Neural progenitor cell (in vitro differentiated cells): ENCODE measurements at regions not wholly inside any gene's neighbourhood (a gene's known extent, or its start where the extent isn't known, plus 50 kb on each side); places are given as distances from the start of the nearest gene placed in this dataset.

ENCODE experiments used
- DNase-seq: peaks from one replicate; pipeline ENCODE4 v3.0.0-alpha.2; 2016; ENCODE audit warnings: low spot score
- H2AFZ ChIP-seq: fragments of 200-600 bp; sonication (generic); replicated peaks from 2 replicates; pipeline ENCODE4 v1.6.1; 2016; ENCODE audit warnings: antibody characterized with exemption
- H3F3A ChIP-seq: fragments of 200-600 bp; sonication (generic); 2 replicates; pipeline ENCODE4 v1.6.1; 2016; ENCODE audit warnings: antibody characterized with exemption, low read depth
- H3K27ac ChIP-seq: fragments of 200-600 bp; sonication (generic); 2 replicates; pipeline ENCODE4 v1.5.1; 2016; ENCODE audit warnings: mild to moderate bottlenecking
- H3K27me3 ChIP-seq: fragments of 200-600 bp; sonication (generic); 2 replicates; pipeline ENCODE4 v1.6.1; 2016; ENCODE audit warnings: mild to moderate bottlenecking, moderate library complexity
- H3K36me3 ChIP-seq: fragments of 200-600 bp; sonication (generic); 2 replicates; pipeline ENCODE4 v1.5.1; 2016
- H3K4me1 ChIP-seq: fragments of 200-600 bp; sonication (generic); 2 replicates; pipeline ENCODE4 v1.6.1; 2016; ENCODE audit warnings: mixed run types
- H3K4me2 ChIP-seq: fragments of 200-600 bp; sonication (generic); 2 replicates; pipeline ENCODE4 v1.6.1; 2016
- H3K4me3 ChIP-seq: fragments of 200-600 bp; sonication (generic); 2 replicates; pipeline ENCODE4 v1.5.1; 2016
- H3K79me2 ChIP-seq: fragments of 200-600 bp; sonication (generic); 2 replicates; pipeline ENCODE4 v1.6.1; 2016; ENCODE audit warnings: low read depth
- H3K9ac ChIP-seq: fragments of 200-600 bp; sonication (generic); 2 replicates; pipeline ENCODE4 v1.6.1; 2016
- H3K9me3 ChIP-seq: fragments of 200-600 bp; sonication (generic); 2 replicates; pipeline ENCODE4 v1.5.1; 2016; ENCODE audit warnings: low read depth
- H4K20me1 ChIP-seq: fragments of 200-600 bp; sonication (generic); 2 replicates; pipeline ENCODE4 v1.6.1; 2016; ENCODE audit warnings: low read depth
- H3K27ac Mint-ChIP-seq: 3 replicates; pipeline ENCODE4 v1.8.0; 2021; ENCODE audit warnings: mixed read lengths
- H3K27me3 Mint-ChIP-seq: 2 replicates; pipeline ENCODE4 v1.8.0; 2022; ENCODE audit warnings: low read depth, mild to moderate bottlenecking, inconsistent platforms, moderate library complexity, mixed read lengths; ENCODE audit not compliant: insufficient read depth
- H3K36me3 Mint-ChIP-seq: 3 replicates; pipeline ENCODE4 v1.8.0; 2021; ENCODE audit warnings: mixed read lengths
- H3K4me1 Mint-ChIP-seq: 3 replicates; pipeline ENCODE4 v1.8.0; 2021; ENCODE audit warnings: mixed read lengths
- H3K4me3 Mint-ChIP-seq: 3 replicates; pipeline ENCODE4 v1.8.0; 2021; ENCODE audit warnings: mild to moderate bottlenecking, moderate library complexity, mixed read lengths
- H3K9me3 Mint-ChIP-seq: 3 replicates; pipeline ENCODE4 v1.8.0; 2020; ENCODE audit warnings: mixed read lengths
- EZH2 ChIP-seq: fragments of 200-600 bp; sonication (generic); IDR thresholded peaks from 2 replicates; pipeline ENCODE4 v1.6.1; 2017; ENCODE audit warnings: antibody characterized with exemption, mild to moderate bottlenecking, moderate library complexity
- EZH2phosphoT487 ChIP-seq: fragments of 200-600 bp; sonication (generic); IDR thresholded peaks from 2 replicates; pipeline ENCODE4 v1.6.1; 2017; ENCODE audit warnings: antibody characterized with exemption
- TF ChIP-seq, protein P1 (sequence below): fragments of 200-600 bp; sonication (generic); IDR thresholded peaks from 2 replicates; pipeline ENCODE4 v1.5.1; 2017; ENCODE audit warnings: antibody characterized with exemption, mild to moderate bottlenecking

GRCh38 chr20:22063753-22064152, 358.3 kb downstream of the PAX1 start:
- no peaks in the 10 kb centered on the region for H3K36me3 Mint-ChIP-seq
- Histone ChIP-seq H3K27ac (no peak overlapping the region), H3K9me3 (no peaks in the 10 kb centered on the region), H3K4me2 (no peak overlapping the region), H3K36me3 (no peaks in the 10 kb centered on the region), H3K9ac (no peak overlapping the region), H3K79me2 (no peaks in the 10 kb centered on the region), H4K20me1 (no peaks in the 10 kb centered on the region), H3K4me1 (no peaks in the 10 kb centered on the region), H3K27me3 (no peaks in the 10 kb centered on the region), H3F3A (no peaks in the 10 kb centered on the region), H3K4me3 (no peak overlapping the region), H2AFZ (no peak overlapping the region)
- H3K9me3 Mint-ChIP-seq, result no peaks in the 10 kb centered on the region
- TF ChIP-seq EZH2phosphoT487 (no peak), EZH2 (no peak)
- TF ChIP-seq, protein P1, sequence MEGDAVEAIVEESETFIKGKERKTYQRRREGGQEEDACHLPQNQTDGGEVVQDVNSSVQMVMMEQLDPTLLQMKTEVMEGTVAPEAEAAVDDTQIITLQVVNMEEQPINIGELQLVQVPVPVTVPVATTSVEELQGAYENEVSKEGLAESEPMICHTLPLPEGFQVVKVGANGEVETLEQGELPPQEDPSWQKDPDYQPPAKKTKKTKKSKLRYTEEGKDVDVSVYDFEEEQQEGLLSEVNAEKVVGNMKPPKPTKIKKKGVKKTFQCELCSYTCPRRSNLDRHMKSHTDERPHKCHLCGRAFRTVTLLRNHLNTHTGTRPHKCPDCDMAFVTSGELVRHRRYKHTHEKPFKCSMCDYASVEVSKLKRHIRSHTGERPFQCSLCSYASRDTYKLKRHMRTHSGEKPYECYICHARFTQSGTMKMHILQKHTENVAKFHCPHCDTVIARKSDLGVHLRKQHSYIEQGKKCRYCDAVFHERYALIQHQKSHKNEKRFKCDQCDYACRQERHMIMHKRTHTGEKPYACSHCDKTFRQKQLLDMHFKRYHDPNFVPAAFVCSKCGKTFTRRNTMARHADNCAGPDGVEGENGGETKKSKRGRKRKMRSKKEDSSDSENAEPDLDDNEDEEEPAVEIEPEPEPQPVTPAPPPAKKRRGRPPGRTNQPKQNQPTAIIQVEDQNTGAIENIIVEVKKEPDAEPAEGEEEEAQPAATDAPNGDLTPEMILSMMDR, result no peak
- H3K4me3 Mint-ChIP-seq, result no peak overlapping the region
- H3K27me3 Mint-ChIP-seq, result no peaks in the 10 kb centered on the region
- H3K27ac Mint-ChIP-seq, result no peak overlapping the region
- DNase-seq, result no peak
- peaks cover 18% of the 10 kb centered on the region for H3K4me1 Mint-ChIP-seq

GRCh38 chr20:22062874-22063273, 357.4 kb downstream of the PAX1 start:
- no peak overlapping the region for H3K4me2 ChIP-seq
- TF ChIP-seq, protein P1, result no peak
- TF ChIP-seq EZH2 (no peak), EZH2phosphoT487 (no peak)
- no peaks in the 10 kb centered on the region for H3K79me2 ChIP-seq
- no peak for DNase-seq
- Mint-ChIP-seq H3K9me3 (no peaks in the 10 kb centered on the region), H3K4me3 (peak overlapping the region; percentile 23), H3K4me1 (peaks cover 18% of the 10 kb centered on the region), H3K27ac (peak overlapping the region; percentile 27), H3K36me3 (no peaks in the 10 kb centered on the region), H3K27me3 (peaks cover 2% of the 10 kb centered on the region)
- no peaks in the 10 kb centered on the region for H4K20me1 ChIP-seq
- H3K27ac ChIP-seq, result no peak overlapping the region
- H3K36me3 ChIP-seq, result no peaks in the 10 kb centered on the region
- H3K27me3 ChIP-seq, result no peaks in the 10 kb centered on the region
- no peaks in the 10 kb centered on the region for H3K9me3 ChIP-seq
- no peaks in the 10 kb centered on the region for H3K4me1 ChIP-seq
- H3F3A ChIP-seq, result no peaks in the 10 kb centered on the region
- H2AFZ ChIP-seq, result no peak overlapping the region
- H3K9ac ChIP-seq, result no peak overlapping the region
- no peak overlapping the region for H3K4me3 ChIP-seq

GRCh38 chr20:22060610-22061009, 355.1 kb downstream of the PAX1 start:
- H3K27ac ChIP-seq, result no peak overlapping the region
- H3K9ac ChIP-seq, result no peak overlapping the region
- Mint-ChIP-seq H3K4me1 (peaks cover 18% of the 10 kb centered on the region), H3K9me3 (no peaks in the 10 kb centered on the region), H3K4me3 (no peak overlapping the region), H3K27ac (no peak overlapping the region), H3K27me3 (peaks cover 2% of the 10 kb centered on the region), H3K36me3 (no peaks in the 10 kb centered on the region)
- H3K9me3 ChIP-seq, result no peaks in the 10 kb centered on the region
- H3K27me3 ChIP-seq, result no peaks in the 10 kb centered on the region
- H3K4me3 ChIP-seq, result no peak overlapping the region
- DNase-seq, result no peak
- H3K36me3 ChIP-seq, result no peaks in the 10 kb centered on the region
- no peaks in the 10 kb centered on the region for H3F3A ChIP-seq
- no peaks in the 10 kb centered on the region for H4K20me1 ChIP-seq
- no peaks in the 10 kb centered on the region for H3K79me2 ChIP-seq
- no peaks in the 10 kb centered on the region for H3K4me1 ChIP-seq
- no peak overlapping the region for H3K4me2 ChIP-seq
- TF ChIP-seq EZH2phosphoT487, result no peak
- TF ChIP-seq, protein P1, result no peak
- no peak overlapping the region for H2AFZ ChIP-seq

DNA sequence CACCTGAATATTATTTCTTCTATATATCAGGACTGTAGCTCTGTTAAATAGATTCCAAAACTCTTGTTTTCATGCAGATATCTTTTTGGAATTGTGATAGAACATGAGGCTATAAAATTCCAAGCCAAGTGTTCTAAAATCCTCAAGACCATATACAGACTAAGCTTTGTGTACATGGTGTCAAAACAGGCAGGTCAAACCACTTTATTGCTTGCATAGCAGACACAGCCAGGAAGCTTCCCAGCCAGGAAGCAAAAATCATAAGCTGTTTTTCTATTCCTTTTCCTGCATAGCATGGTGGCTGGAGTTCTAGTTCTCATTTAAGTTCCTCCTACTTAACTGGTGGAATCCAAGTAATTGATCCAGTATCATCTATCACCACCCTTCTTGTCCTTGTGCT, 353.3 kb downstream of the PAX1 start:
- no peak overlapping the region for H3K4me3 Mint-ChIP-seq
- Histone ChIP-seq H3K27ac (no peak overlapping the region), H3K79me2 (no peaks in the 10 kb centered on the region), H3K4me1 (no peaks in the 10 kb centered on the region), H3K4me2 (no peak overlapping the region), H3K4me3 (no peak overlapping the region), H2AFZ (no peak overlapping the region), H3F3A (no peaks in the 10 kb centered on the region), H3K36me3 (no peaks in the 10 kb centered on the region), H4K20me1 (no peaks in the 10 kb centered on the region), H3K9me3 (no peaks in the 10 kb centered on the region), H3K9ac (no peak overlapping the region), H3K27me3 (no peaks in the 10 kb centered on the region)
- H3K27me3 Mint-ChIP-seq, result peaks cover 2% of the 10 kb centered on the region
- TF ChIP-seq EZH2 (no peak), EZH2phosphoT487 (no peak)
- TF ChIP-seq, protein P1, result no peak
- no peaks in the 10 kb centered on the region for H3K9me3 Mint-ChIP-seq
- no peak overlapping the region for H3K27ac Mint-ChIP-seq
- DNase-seq, result no peak
- H3K4me1 Mint-ChIP-seq, result peaks cover 16% of the 10 kb centered on the region
- H3K36me3 Mint-ChIP-seq, result no peaks in the 10 kb centered on the region
